ENCODE measurements at regions not wholly inside any gene's neighbourhood (a gene's known extent, or its start where the extent isn't known, plus 50 kb on each side); places are given as distances from the start of the nearest gene placed in this dataset.
"Not testable (repeated sequence)": the region's sequence is repeated elsewhere in the genome, so short reads cannot be mapped to it uniquely, and the experiment has no call there.

- H3K4me1 ChIP-seq (ENCODE audit: insufficient read depth, insufficient read length): peaks cover 5% of the 10 kb centered on the region
- TF ChIP-seq YY1 (IDR thresholded peaks at IDR 0.05; ENCODE audit: insufficient read depth, insufficient read length): no peak
- no peaks in the 10 kb centered on the region for H3K27me3 ChIP-seq (ENCODE audit: insufficient read depth, insufficient read length)
- no peaks in the 10 kb centered on the region for H3K9me3 ChIP-seq (ENCODE audit: insufficient read depth, low read length)
- no peak for DNase-seq (ENCODE audit: low read depth, low spot score)
- no peak overlapping the region for H3K9ac ChIP-seq (ENCODE audit: insufficient read length, low read depth)
- no peaks in the 10 kb centered on the region for H3K36me3 ChIP-seq (ENCODE audit: insufficient read depth, insufficient read length, low read length)
- no peak overlapping the region for H3K4me3 ChIP-seq (ENCODE audit: insufficient read length, low read depth)
Observed at GRCh38 chr2:160583813-160584537, 90.4 kb upstream of the RBMS1 start.

- H3K36me3 ChIP-seq (ENCODE audit: insufficient read depth, insufficient read length, low read length): no peaks in the 10 kb centered on the region
- no peaks in the 10 kb centered on the region for H3K9me3 ChIP-seq (ENCODE audit: insufficient read depth, low read length)
- H3K27me3 ChIP-seq (ENCODE audit: insufficient read depth, insufficient read length): no peaks in the 10 kb centered on the region
- peaks cover 5% of the 10 kb centered on the region for H3K4me1 ChIP-seq (ENCODE audit: insufficient read depth, insufficient read length)
- no peak for TF ChIP-seq ZNF274 (IDR thresholded peaks at IDR 0.05; ENCODE audit: low read depth, low read length)
- no peak for TF ChIP-seq YY1 (IDR thresholded peaks at IDR 0.05; ENCODE audit: insufficient read depth, insufficient read length)
- no peak for TF ChIP-seq SUZ12 (IDR thresholded peaks at IDR 0.05; ENCODE audit: extremely low read depth, insufficient read depth, insufficient read length)
- H3K9ac ChIP-seq (ENCODE audit: insufficient read length, low read depth): no peak overlapping the region
- DNase-seq (ENCODE audit: low read depth, low spot score): no peak
- H3K4me3 ChIP-seq (ENCODE audit: insufficient read length, low read depth): no peak overlapping the region
Observed at GRCh38 chr2:160584972-160585494, 91.4 kb upstream of the RBMS1 start.

- Histone ChIP-seq H3K27me3 (ENCODE audit: insufficient read depth, insufficient read length) (no peaks in the 10 kb centered on the region), H3K4me1 (ENCODE audit: insufficient read depth, insufficient read length) (no peaks in the 10 kb centered on the region), H3K9me3 (ENCODE audit: insufficient read depth, low read length) (no peaks in the 10 kb centered on the region), H3K36me3 (ENCODE audit: insufficient read depth, insufficient read length, low read length) (no peaks in the 10 kb centered on the region), H3K9ac (ENCODE audit: insufficient read length, low read depth) (no peak overlapping the region), H3K4me3 (ENCODE audit: insufficient read length, low read depth) (no peak overlapping the region)
- no peak for DNase-seq (ENCODE audit: low read depth, low spot score)
- TF ChIP-seq YY1 (IDR thresholded peaks at IDR 0.05; ENCODE audit: insufficient read depth, insufficient read length) (no peak), ZNF274 (IDR thresholded peaks at IDR 0.05; ENCODE audit: low read depth, low read length) (no peak), SUZ12 (IDR thresholded peaks at IDR 0.05; ENCODE audit: extremely low read depth, insufficient read depth, insufficient read length) (no peak)
Observed at GRCh38 chr2:160590664-160591063, 97.1 kb upstream of the RBMS1 start.

- no peaks in the 10 kb centered on the region for H3K27me3 ChIP-seq (ENCODE audit: insufficient read depth, insufficient read length)
- H3K4me3 ChIP-seq (ENCODE audit: insufficient read length, low read depth): no peak overlapping the region
- TF ChIP-seq YY1 (IDR thresholded peaks at IDR 0.05; ENCODE audit: insufficient read depth, insufficient read length) (no peak), SUZ12 (IDR thresholded peaks at IDR 0.05; ENCODE audit: extremely low read depth, insufficient read depth, insufficient read length) (no peak), ZNF274 (IDR thresholded peaks at IDR 0.05; ENCODE audit: low read depth, low read length) (no peak)
- no peak overlapping the region for H3K9ac ChIP-seq (ENCODE audit: insufficient read length, low read depth)
- no peaks in the 10 kb centered on the region for H3K4me1 ChIP-seq (ENCODE audit: insufficient read depth, insufficient read length)
- H3K36me3 ChIP-seq (ENCODE audit: insufficient read depth, insufficient read length, low read length): no peaks in the 10 kb centered on the region
- no peak for DNase-seq (ENCODE audit: low read depth, low spot score)
- H3K9me3 ChIP-seq (ENCODE audit: insufficient read depth, low read length): no peaks in the 10 kb centered on the region
Observed at GRCh38 chr2:160592401-160592800, 98.8 kb upstream of the RBMS1 start.

- Histone ChIP-seq H3K4me1 (ENCODE audit: insufficient read depth, insufficient read length) (no peaks in the 10 kb centered on the region), H3K27me3 (ENCODE audit: insufficient read depth, insufficient read length) (no peaks in the 10 kb centered on the region), H3K4me3 (ENCODE audit: insufficient read length, low read depth) (no peak overlapping the region), H3K9ac (ENCODE audit: insufficient read length, low read depth) (no peak overlapping the region), H3K9me3 (ENCODE audit: insufficient read depth, low read length) (no peaks in the 10 kb centered on the region), H3K36me3 (ENCODE audit: insufficient read depth, insufficient read length, low read length) (no peaks in the 10 kb centered on the region)
- no peak for DNase-seq (ENCODE audit: low read depth, low spot score)
- no peak for TF ChIP-seq SUZ12 (IDR thresholded peaks at IDR 0.05; ENCODE audit: extremely low read depth, insufficient read depth, insufficient read length)
- TF ChIP-seq ZNF274 (IDR thresholded peaks at IDR 0.05; ENCODE audit: low read depth, low read length): no peak
Observed at GRCh38 chr2:160592993-160593392, 99.4 kb upstream of the RBMS1 start.

GRCh38 chr2:160596441-160596840, 102.8 kb upstream of the RBMS1 start:
- DNase-seq (ENCODE audit: low read depth, low spot score): no peak
- H3K9ac ChIP-seq (ENCODE audit: insufficient read length, low read depth): no peak overlapping the region

GRCh38 chr2:160600437-160600836, 106.8 kb upstream of the RBMS1 start:
- H3K4me1 ChIP-seq (ENCODE audit: insufficient read depth, insufficient read length); DNase-seq (ENCODE audit: low read depth, low spot score); H3K36me3 ChIP-seq (ENCODE audit: insufficient read depth, insufficient read length, low read length); H3K9ac ChIP-seq (ENCODE audit: insufficient read length, low read depth); H3K4me3 ChIP-seq (ENCODE audit: insufficient read length, low read depth); H3K9me3 ChIP-seq (ENCODE audit: insufficient read depth, low read length); H3K27me3 ChIP-seq (ENCODE audit: insufficient read depth, insufficient read length): not testable (repeated sequence)

More at GRCh38 chr2:160596441-160596840, 102.8 kb upstream of the RBMS1 start:
- Histone ChIP-seq H3K36me3 (ENCODE audit: insufficient read depth, insufficient read length, low read length) (no peaks in the 10 kb centered on the region), H3K4me1 (ENCODE audit: insufficient read depth, insufficient read length) (no peaks in the 10 kb centered on the region), H3K27me3 (ENCODE audit: insufficient read depth, insufficient read length) (no peaks in the 10 kb centered on the region), H3K9me3 (ENCODE audit: insufficient read depth, low read length) (no peaks in the 10 kb centered on the region), H3K4me3 (ENCODE audit: insufficient read length, low read depth) (no peak overlapping the region)
- TF ChIP-seq ZNF274 (IDR thresholded peaks at IDR 0.05; ENCODE audit: low read depth, low read length) (no peak), SUZ12 (IDR thresholded peaks at IDR 0.05; ENCODE audit: extremely low read depth, insufficient read depth, insufficient read length) (no peak), YY1 (IDR thresholded peaks at IDR 0.05; ENCODE audit: insufficient read depth, insufficient read length) (no peak)
